Mesendoderm (in vitro differentiated cells): ENCODE measurements at regions not wholly inside any gene's neighbourhood (a gene's known extent, or its start where the extent isn't known, plus 50 kb on each side); places are given as distances from the start of the nearest gene placed in this dataset.
"Not testable (repeated sequence)": the region's sequence is repeated elsewhere in the genome, so short reads cannot be mapped to it uniquely, and the experiment has no call there.

Experiments
- DNase-seq: peaks from one replicate; pipeline ENCODE4 v3.0.0; 2013
- H2AK5ac ChIP-seq: 2 replicates; pipeline ENCODE4 v1.6.1; 2013; ENCODE audit warnings: low read length, inconsistent platforms
- H2BK120ac ChIP-seq: 2 replicates; pipeline ENCODE4 v1.6.1; 2013; ENCODE audit warnings: low read depth, mild to moderate bottlenecking, low read length, moderate library complexity, mixed read lengths
- H2BK15ac ChIP-seq: replicated peaks from 2 replicates; pipeline ENCODE4 v1.6.1; 2013; ENCODE audit warnings: low read depth, mild to moderate bottlenecking, moderate library complexity
- H2BK5ac ChIP-seq: 2 replicates; pipeline ENCODE4 v1.6.1; 2013; ENCODE audit warnings: low read length, inconsistent platforms
- H3K18ac ChIP-seq: 2 replicates; pipeline ENCODE4 v1.6.1; 2013; ENCODE audit warnings: mild to moderate bottlenecking, low read length, mixed read lengths
- H3K23ac ChIP-seq: one replicate; pipeline ENCODE4 v1.6.1; 2013; ENCODE audit warnings: low read length
- H3K27ac ChIP-seq: 2 replicates; pipeline ENCODE4 v1.5.1; 2013; ENCODE audit warnings: low read depth, mild to moderate bottlenecking, inconsistent platforms, low read length, moderate library complexity
- H3K27me3 ChIP-seq: 2 replicates; pipeline ENCODE4 v1.6.1; 2013; ENCODE audit warnings: low read length, control low read depth, mild to moderate bottlenecking, inconsistent platforms; ENCODE audit not compliant: insufficient read depth, poor library complexity
- H3K36me3 ChIP-seq: 2 replicates; pipeline ENCODE4 v1.6.1; 2013; ENCODE audit warnings: low read length, inconsistent platforms; ENCODE audit not compliant: control insufficient read depth, insufficient read depth
- H3K4ac ChIP-seq: one replicate; pipeline ENCODE4 v1.6.1; 2013; ENCODE audit warnings: low read depth, mild to moderate bottlenecking, low read length, moderate library complexity
- H3K4me1 ChIP-seq: 2 replicates; pipeline ENCODE4 v1.6.1; 2013; ENCODE audit warnings: low read depth, low read length, inconsistent platforms; ENCODE audit not compliant: control insufficient read depth
- H3K4me2 ChIP-seq: 2 replicates; pipeline ENCODE4 v1.6.1; 2013; ENCODE audit warnings: low read length
- H3K4me3 ChIP-seq: 2 replicates; pipeline ENCODE4 v1.5.1; 2013; ENCODE audit warnings: mild to moderate bottlenecking, low read length
- H3K56ac ChIP-seq: one replicate; pipeline ENCODE4 v1.6.1; 2013; ENCODE audit warnings: low read length
- H3K79me1 ChIP-seq: 2 replicates; pipeline ENCODE4 v1.6.1; 2013; ENCODE audit warnings: low read length, inconsistent platforms
- H3K79me2 ChIP-seq: 2 replicates; pipeline ENCODE4 v1.6.1; 2013; ENCODE audit warnings: mild to moderate bottlenecking, low read length; ENCODE audit not compliant: control insufficient read depth, insufficient read depth
- H3K9ac ChIP-seq: 2 replicates; pipeline ENCODE4 v1.6.1; 2013; ENCODE audit warnings: low read length, inconsistent platforms
- H4K5ac ChIP-seq: one replicate; pipeline ENCODE4 v1.6.1; 2013; ENCODE audit warnings: low read length
- H4K8ac ChIP-seq: one replicate; pipeline ENCODE4 v1.6.1; 2013; ENCODE audit warnings: low read depth, mild to moderate bottlenecking, control low read depth, low read length, moderate library complexity
- WGBS: extraction: QIAGEN DNeasy Blood & Tissue Kit; methylation state at CpG from one replicate; pipeline ENCODE4 v1.1.7; 2013; ENCODE audit warnings: low lambda C conversion rate, missing lambda C conversion rate; ENCODE audit not compliant: insufficient coverage; ENCODE audit errors: extremely low coverage; 5-methylcytosine and 5-hydroxymethylcytosine counted together

- no peak overlapping the region for H4K8ac ChIP-seq
- H3K56ac ChIP-seq: peak overlapping the region; percentile 50
- no peaks in the 10 kb centered on the region for H3K79me1 ChIP-seq
- H3K36me3 ChIP-seq: no peaks in the 10 kb centered on the region
- H2BK120ac ChIP-seq: no peak overlapping the region
- H3K4me2 ChIP-seq: no peak overlapping the region
- no peak overlapping the region for H3K4ac ChIP-seq
- no peaks in the 10 kb centered on the region for H3K79me2 ChIP-seq
- no peak overlapping the region for H3K18ac ChIP-seq
- H3K23ac ChIP-seq: no peak overlapping the region
- no peak overlapping the region for H3K27ac ChIP-seq
- no peak overlapping the region for H2BK15ac ChIP-seq
- no peak overlapping the region for H2BK5ac ChIP-seq
- H3K27me3 ChIP-seq: no peaks in the 10 kb centered on the region
- no peak overlapping the region for H3K4me3 ChIP-seq
- DNase-seq: peak; percentile 64
- no CpG with 5 or more reads among the region's 4 CpGs for WGBS
- no peak overlapping the region for H3K9ac ChIP-seq
- H2AK5ac ChIP-seq: no peak overlapping the region
- H4K5ac ChIP-seq: no peak overlapping the region
- H3K4me1 ChIP-seq: no peaks in the 10 kb centered on the region
These were observed 113.2 kb upstream of the CHST9 start for GRCh38 chr18:27298214-27298804.

GRCh38 chr18:27285973-27286562 is 101.0 kb upstream of the CHST9 start:
- not testable (repeated sequence) for H4K8ac ChIP-seq, H3K4me1 ChIP-seq, H3K4me3 ChIP-seq, H4K5ac ChIP-seq, H2BK5ac ChIP-seq, H3K56ac ChIP-seq, H2BK120ac ChIP-seq, H2BK15ac ChIP-seq, H3K9ac ChIP-seq, H3K27me3 ChIP-seq, H3K27ac ChIP-seq, H3K4me2 ChIP-seq, H3K23ac ChIP-seq, H3K79me1 ChIP-seq, H3K79me2 ChIP-seq, DNase-seq, H3K4ac ChIP-seq, H3K18ac ChIP-seq, H3K36me3 ChIP-seq, H2AK5ac ChIP-seq
- 100% methylated on average over 1 of the region's 2 CpGs for WGBS

- Histone ChIP-seq H3K56ac (no peak overlapping the region), H4K5ac (no peak overlapping the region), H3K4me1 (no peaks in the 10 kb centered on the region), H3K4me3 (no peak overlapping the region), H3K23ac (no peak overlapping the region), H2BK15ac (no peak overlapping the region), H3K9ac (no peak overlapping the region), H3K27ac (no peak overlapping the region), H4K8ac (no peak overlapping the region), H3K27me3 (no peaks in the 10 kb centered on the region), H3K18ac (no peak overlapping the region), H3K36me3 (no peaks in the 10 kb centered on the region), H3K4me2 (no peak overlapping the region), H3K79me2 (no peaks in the 10 kb centered on the region), H2BK5ac (no peak overlapping the region), H2AK5ac (no peak overlapping the region), H3K79me1 (no peaks in the 10 kb centered on the region), H3K4ac (no peak overlapping the region), H2BK120ac (no peak overlapping the region)
- no CpG with 5 or more reads among the region's 3 CpGs for WGBS
- DNase-seq: no peak
These were observed 93.0 kb upstream of the CHST9 start for GRCh38 chr18:27278131-27278530.

GRCh38 chr18:27277554-27277953 is 92.4 kb upstream of the CHST9 start:
- H2BK120ac ChIP-seq: no peak overlapping the region

GRCh38 chr18:27276886-27277285 is 91.8 kb upstream of the CHST9 start:
- H3K36me3 ChIP-seq: no peaks in the 10 kb centered on the region
- no peak overlapping the region for H3K56ac ChIP-seq
- H3K27ac ChIP-seq: no peak overlapping the region
- no peak overlapping the region for H3K4me3 ChIP-seq
- H3K23ac ChIP-seq: no peak overlapping the region
- no peak overlapping the region for H2BK120ac ChIP-seq
- no CpG with 5 or more reads among the region's 6 CpGs for WGBS
- H2AK5ac ChIP-seq: no peak overlapping the region
- no peaks in the 10 kb centered on the region for H3K27me3 ChIP-seq
- no peak overlapping the region for H4K5ac ChIP-seq
- H3K79me2 ChIP-seq: no peaks in the 10 kb centered on the region
- no peaks in the 10 kb centered on the region for H3K4me1 ChIP-seq
- H3K4ac ChIP-seq: no peak overlapping the region
- H2BK15ac ChIP-seq: no peak overlapping the region
- H2BK5ac ChIP-seq: no peak overlapping the region
- H3K4me2 ChIP-seq: no peak overlapping the region
- no peak overlapping the region for H4K8ac ChIP-seq
- no peaks in the 10 kb centered on the region for H3K79me1 ChIP-seq
- H3K18ac ChIP-seq: no peak overlapping the region
- DNase-seq: peak; percentile 6
- no peak overlapping the region for H3K9ac ChIP-seq

More at GRCh38 chr18:27277554-27277953, 92.4 kb upstream of the CHST9 start:
- Histone ChIP-seq H3K4me1 (no peaks in the 10 kb centered on the region), H3K18ac (no peak overlapping the region), H3K79me1 (no peaks in the 10 kb centered on the region), H3K79me2 (no peaks in the 10 kb centered on the region), H3K27me3 (no peaks in the 10 kb centered on the region), H3K27ac (no peak overlapping the region), H3K4me2 (no peak overlapping the region), H2BK15ac (no peak overlapping the region), H3K36me3 (no peaks in the 10 kb centered on the region), H3K4ac (no peak overlapping the region), H3K4me3 (no peak overlapping the region), H4K5ac (no peak overlapping the region), H2BK5ac (no peak overlapping the region), H3K9ac (no peak overlapping the region), H2AK5ac (no peak overlapping the region), H3K56ac (no peak overlapping the region), H3K23ac (no peak overlapping the region), H4K8ac (no peak overlapping the region)
- WGBS: no CpG with 5 or more reads among the region's 3 CpGs
- no peak for DNase-seq

- Histone ChIP-seq H4K8ac (no peak overlapping the region), H3K18ac (no peak overlapping the region), H3K4me2 (no peak overlapping the region), H3K56ac (no peak overlapping the region), H3K79me1 (no peaks in the 10 kb centered on the region), H2AK5ac (no peak overlapping the region), H3K4ac (no peak overlapping the region), H3K4me3 (no peak overlapping the region), H2BK120ac (no peak overlapping the region), H3K9ac (no peak overlapping the region), H2BK15ac (no peak overlapping the region), H3K4me1 (no peaks in the 10 kb centered on the region), H3K27me3 (no peaks in the 10 kb centered on the region), H3K79me2 (no peaks in the 10 kb centered on the region), H3K23ac (no peak overlapping the region), H3K27ac (no peak overlapping the region), H2BK5ac (no peak overlapping the region), H3K36me3 (no peaks in the 10 kb centered on the region), H4K5ac (no peak overlapping the region)
- no CpG with 5 or more reads among the region's 2 CpGs for WGBS
- no peak for DNase-seq
These were observed 91.4 kb upstream of the CHST9 start for GRCh38 chr18:27276479-27276878.
